PC-3 (cell line): ENCODE measurements at regions not wholly inside any gene's neighbourhood (a gene's known extent, or its start where the extent isn't known, plus 50 kb on each side); places are given as distances from the start of the nearest gene placed in this dataset.
"Not testable (repeated sequence)": the region's sequence is repeated elsewhere in the genome, so short reads cannot be mapped to it uniquely, and the experiment has no call there.

ENCODE experiments used
- ATAC-seq: fragments of 200-7000 bp; cut with Tn5 transposase; 2 replicates; pipeline ENCODE4 v1.9.1; 2020; ENCODE audit warnings: mild to moderate bottlenecking, moderate library complexity
- BruUV-seq: library from RNA; stranded (reverse); fragments of 400-500 nt; replicated peaks from 2 replicates; lab custom pipeline; 2021; lab: Mats Ljungman, UMichigan
- CTCF ChIA-PET: fragments of 300-600 bp; sonication (Branson Sonifier 250); formaldehyde crosslinking; loops from one replicate; lab custom pipeline; 2022; ENCODE audit warnings: antibody characterized with exemption; lab: Charles Lee
- POLR2A ChIA-PET: fragments of 300-600 bp; sonication (Branson Sonifier 250); formaldehyde crosslinking; loops from one replicate; lab custom pipeline; 2022; ENCODE audit warnings: antibody characterized with exemption; ENCODE audit not compliant: unreplicated experiment; lab: Charles Lee
- DNase-seq: peaks from one replicate; pipeline ENCODE4 v3.0.0-alpha.2; 2015
- H2AFZ ChIP-seq: fragments of 300-600 bp; sonication (generic); 2 replicates; pipeline ENCODE4 v1.6.0; 2016; ENCODE audit warnings: antibody characterized with exemption, low read length
- H3F3A ChIP-seq: fragments of 300-600 bp; sonication (generic); one replicate; pipeline ENCODE4 v1.6.0; 2017; ENCODE audit warnings: antibody characterized with exemption, low read length, control low read depth, mild to moderate bottlenecking; ENCODE audit not compliant: unreplicated experiment
- H3K27ac ChIP-seq: fragments of 300-600 bp; sonication (generic); 2 replicates; pipeline ENCODE4 v1.5.1; 2016; ENCODE audit warnings: mild to moderate bottlenecking, low read length
- H3K27me3 ChIP-seq: fragments of 300-600 bp; sonication (generic); 2 replicates; pipeline ENCODE4 v1.6.1; 2016; ENCODE audit warnings: low read length, mixed read lengths
- H3K36me3 ChIP-seq: fragments of 300-600 bp; sonication (generic); 2 replicates; pipeline ENCODE4 v1.6.1; 2016; ENCODE audit warnings: low read depth, mixed run types, low read length, mixed read lengths
- H3K4me1 ChIP-seq: fragments of 300-600 bp; sonication (generic); 2 replicates; pipeline ENCODE4 v1.5.1; 2016; ENCODE audit warnings: low read length; ENCODE audit not compliant: insufficient read depth
- H3K4me2 ChIP-seq: fragments of 300-600 bp; sonication (generic); 2 replicates; pipeline ENCODE4 v1.6.0; 2016; ENCODE audit warnings: low read length
- H3K4me3 ChIP-seq: fragments of 300-600 bp; sonication (generic); 2 replicates; pipeline ENCODE4 v1.5.1; 2016; ENCODE audit warnings: mild to moderate bottlenecking, low read length, mixed read lengths
- H3K79me2 ChIP-seq: fragments of 300-600 bp; sonication (generic); 2 replicates; pipeline ENCODE4 v1.6.1; 2017; ENCODE audit warnings: low read length, mixed read lengths
- H3K9ac ChIP-seq: fragments of 300-600 bp; sonication (generic); 2 replicates; pipeline ENCODE4 v1.6.0; 2016; ENCODE audit warnings: mild to moderate bottlenecking, low read length
- H3K9me2 ChIP-seq: fragments of 300-600 bp; sonication (generic); replicated peaks from 2 replicates; pipeline ENCODE4 v1.6.1; 2016; ENCODE audit warnings: mixed run types, low read length, mixed read lengths
- H3K9me3 ChIP-seq: fragments of 300-600 bp; sonication (generic); 2 replicates; pipeline ENCODE4 v1.6.1; 2016; ENCODE audit warnings: low read length, mixed read lengths
- H4K20me1 ChIP-seq: fragments of 300-600 bp; sonication (generic); 2 replicates; pipeline ENCODE4 v1.6.1; 2016; ENCODE audit warnings: low read length, mixed read lengths
- EZH2 ChIP-seq: fragments of 300-600 bp; sonication (generic); IDR thresholded peaks from one replicate; pipeline ENCODE4 v1.6.1; 2017; ENCODE audit warnings: antibody characterized with exemption, mild to moderate bottlenecking, low read length; ENCODE audit not compliant: unreplicated experiment
- EZH2phosphoT487 ChIP-seq: fragments of 300-600 bp; sonication (generic); IDR thresholded peaks from 2 replicates; pipeline ENCODE4 v1.6.1; 2018; ENCODE audit warnings: mild to moderate bottlenecking, antibody characterized with exemption, low read length, borderline replicate concordance
- intact Hi-C: fragments of 100-400 bp; cut with micrococcal nuclease; formaldehyde crosslinking; loops from 2 replicates; pipeline ENCODE4 v1.9.0; 2023
- TF ChIP-seq, protein P1 (sequence below): fragments of 300-600 bp; sonication (generic); conservative IDR thresholded peaks from 2 replicates; pipeline ENCODE4 v1.5.1; 2017; ENCODE audit warnings: antibody characterized with exemption, low read depth, mild to moderate bottlenecking, low read length

GRCh38 chr3:30453360-30454039 is 152.9 kb upstream of the TGFBR2 start:
- POLR2A ChIA-PET: no interaction called here
- no TSS peak for BruUV-seq
- CTCF ChIA-PET: no interaction called here
- DNase-seq (no peak), ATAC-seq (no peak)
- Histone ChIP-seq H3K36me3 (no peaks in the 10 kb centered on the region), H3K9ac (no peak overlapping the region), H3K4me2 (no peak overlapping the region), H3K9me3 (no peaks in the 10 kb centered on the region), H3K27me3 (no peaks in the 10 kb centered on the region), H2AFZ (no peak overlapping the region), H3K27ac (no peak overlapping the region), H3K4me3 (no peak overlapping the region), H3F3A (no peaks in the 10 kb centered on the region), H4K20me1 (no peaks in the 10 kb centered on the region), H3K79me2 (no peaks in the 10 kb centered on the region), H3K4me1 (peaks cover 2% of the 10 kb centered on the region; the same call in 1 of the 2 replicates), H3K9me2 (no peaks in the 10 kb centered on the region)
- intact Hi-C loops: no loop called here
- TF ChIP-seq, protein P1, sequence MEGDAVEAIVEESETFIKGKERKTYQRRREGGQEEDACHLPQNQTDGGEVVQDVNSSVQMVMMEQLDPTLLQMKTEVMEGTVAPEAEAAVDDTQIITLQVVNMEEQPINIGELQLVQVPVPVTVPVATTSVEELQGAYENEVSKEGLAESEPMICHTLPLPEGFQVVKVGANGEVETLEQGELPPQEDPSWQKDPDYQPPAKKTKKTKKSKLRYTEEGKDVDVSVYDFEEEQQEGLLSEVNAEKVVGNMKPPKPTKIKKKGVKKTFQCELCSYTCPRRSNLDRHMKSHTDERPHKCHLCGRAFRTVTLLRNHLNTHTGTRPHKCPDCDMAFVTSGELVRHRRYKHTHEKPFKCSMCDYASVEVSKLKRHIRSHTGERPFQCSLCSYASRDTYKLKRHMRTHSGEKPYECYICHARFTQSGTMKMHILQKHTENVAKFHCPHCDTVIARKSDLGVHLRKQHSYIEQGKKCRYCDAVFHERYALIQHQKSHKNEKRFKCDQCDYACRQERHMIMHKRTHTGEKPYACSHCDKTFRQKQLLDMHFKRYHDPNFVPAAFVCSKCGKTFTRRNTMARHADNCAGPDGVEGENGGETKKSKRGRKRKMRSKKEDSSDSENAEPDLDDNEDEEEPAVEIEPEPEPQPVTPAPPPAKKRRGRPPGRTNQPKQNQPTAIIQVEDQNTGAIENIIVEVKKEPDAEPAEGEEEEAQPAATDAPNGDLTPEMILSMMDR: no peak
- TF ChIP-seq EZH2phosphoT487 (no peak), EZH2 (no peak)

- intact Hi-C loops: no loop called here
Observed at GRCh38 chr3:30454636-30455035, 151.8 kb upstream of the TGFBR2 start.

DNA sequence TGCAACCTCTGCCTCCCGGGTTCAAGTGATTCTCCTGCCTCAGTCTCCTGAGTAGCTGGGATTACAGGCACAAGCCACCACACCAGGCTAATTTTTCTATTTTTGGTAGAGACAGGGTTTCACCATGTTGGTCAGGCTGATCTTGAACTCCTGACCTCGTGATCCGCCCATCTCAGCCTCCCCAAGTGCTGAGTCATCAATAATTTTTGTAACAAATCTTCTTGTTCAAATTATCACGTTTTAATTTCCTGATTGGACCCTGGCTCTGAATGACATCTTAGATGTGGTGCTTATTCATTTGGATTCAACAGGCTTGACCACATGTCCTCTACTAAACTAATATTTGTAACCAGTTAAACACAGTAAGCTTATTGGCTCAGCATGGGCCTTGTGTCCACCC is 151.3 kb upstream of the TGFBR2 start:
- H3K9me2 ChIP-seq, intact Hi-C loops, H3K4me2 ChIP-seq, BruUV-seq, H3K79me2 ChIP-seq, H4K20me1 ChIP-seq, H2AFZ ChIP-seq, H3K4me1 ChIP-seq, H3F3A ChIP-seq, CTCF ChIA-PET, ATAC-seq, DNase-seq, POLR2A ChIA-PET, H3K27ac ChIP-seq, H3K36me3 ChIP-seq, H3K27me3 ChIP-seq, H3K4me3 ChIP-seq, H3K9me3 ChIP-seq, H3K9ac ChIP-seq: not testable (repeated sequence)

More at GRCh38 chr3:30454636-30455035, 151.8 kb upstream of the TGFBR2 start:
- no peak overlapping the region for H2AFZ ChIP-seq
- H3K4me3 ChIP-seq: no peak overlapping the region
- ChIA-PET CTCF (no interaction called here), POLR2A (no interaction called here)
- no peaks in the 10 kb centered on the region for H3K79me2 ChIP-seq
- H3K4me2 ChIP-seq: no peak overlapping the region
- no peaks in the 10 kb centered on the region for H3K4me1 ChIP-seq
- ATAC-seq (no peak), DNase-seq (no peak)
- H3K36me3 ChIP-seq: no peaks in the 10 kb centered on the region
- H3K27me3 ChIP-seq: no peaks in the 10 kb centered on the region
- no peaks in the 10 kb centered on the region for H3F3A ChIP-seq
- TF ChIP-seq EZH2phosphoT487 (no peak), EZH2 (no peak)
- TF ChIP-seq, protein P1: no peak
- BruUV-seq: no TSS peak
- no peak overlapping the region for H3K27ac ChIP-seq
- no peaks in the 10 kb centered on the region for H3K9me3 ChIP-seq
- no peak overlapping the region for H3K9ac ChIP-seq
- H3K9me2 ChIP-seq: no peaks in the 10 kb centered on the region
- H4K20me1 ChIP-seq: no peaks in the 10 kb centered on the region
